Activated T-cell treated with anti-CD3 and anti-CD28 coated beads, Interleukin-2, amount 50 U/mL, for 1 hour (primary cell): ENCODE measurements at regions not wholly inside any gene's neighbourhood (a gene's known extent, or its start where the extent isn't known, plus 50 kb on each side); places are given as distances from the start of the nearest gene placed in this dataset.

ENCODE experiments used
- DNase-seq: peaks from one replicate; pipeline ENCODE4 v3.0.0-alpha.2; 2020

- DNase-seq: no peak
Measured at GRCh38 chr3:176697284-176697889, 499.9 kb downstream of the TBL1XR1 start.

- no peak for DNase-seq
Measured at GRCh38 chr3:176696816-176697215, 500.5 kb downstream of the TBL1XR1 start.

- DNase-seq: no peak
Measured at GRCh38 chr3:176692966-176693785, 504.1 kb downstream of the TBL1XR1 start.

GRCh38 chr3:176692199-176692965 lies 504.9 kb downstream of the TBL1XR1 start:
- DNase-seq: no peak

- DNase-seq: no peak
Measured at GRCh38 chr3:176690083-176690869, 507.0 kb downstream of the TBL1XR1 start.

- DNase-seq: no peak
Measured at GRCh38 chr3:176687754-176688153, 509.5 kb downstream of the TBL1XR1 start.

- DNase-seq: no peak
Measured at GRCh38 chr3:176683382-176683781, 513.9 kb downstream of the TBL1XR1 start.

- DNase-seq: no peak
Measured at GRCh38 chr3:176663837-176664831, 533.1 kb downstream of the TBL1XR1 start.

- no peak for DNase-seq
Measured at GRCh38 chr3:176663387-176663786, 533.9 kb downstream of the TBL1XR1 start.

GRCh38 chr3:176661432-176661964 lies 535.8 kb downstream of the TBL1XR1 start:
- DNase-seq: no peak

GRCh38 chr3:176655404-176656094 lies 541.7 kb downstream of the TBL1XR1 start:
- DNase-seq: no peak

GRCh38 chr3:176651622-176652021 lies 545.7 kb downstream of the TBL1XR1 start:
- DNase-seq: no peak

- DNase-seq: no peak
Measured at GRCh38 chr3:176650478-176650877, 546.8 kb downstream of the TBL1XR1 start.

GRCh38 chr3:176647987-176648386 lies 549.3 kb downstream of the TBL1XR1 start:
- DNase-seq: no peak

- DNase-seq: no peak
Measured at GRCh38 chr3:176633511-176633910, 563.8 kb downstream of the TBL1XR1 start.

GRCh38 chr3:176632925-176633324 lies 564.4 kb downstream of the TBL1XR1 start:
- DNase-seq: no peak

- DNase-seq: no peak
Measured at GRCh38 chr3:176631165-176631564, 566.1 kb downstream of the TBL1XR1 start.

- DNase-seq: no peak
Measured at GRCh38 chr3:176628101-176628639, 569.1 kb downstream of the TBL1XR1 start.

- DNase-seq: no peak
Measured at GRCh38 chr3:176623468-176624150, 573.7 kb downstream of the TBL1XR1 start.

- no peak for DNase-seq
Measured at GRCh38 chr3:176619833-176620232, 577.4 kb downstream of the TBL1XR1 start.
